Stimulated activated CD4-positive, alpha-beta T cell treated with anti-CD3 and anti-CD28 coated beads, Interleukin-12 subunit alpha, Interleukin-12 subunit beta, amount 100 ng/mL, for 48 hours (primary cell): ENCODE measurements at regions not wholly inside any gene's neighbourhood (a gene's known extent, or its start where the extent isn't known, plus 50 kb on each side); places are given as distances from the start of the nearest gene placed in this dataset.
"Not testable (repeated sequence)": the region's sequence is repeated elsewhere in the genome, so short reads cannot be mapped to it uniquely, and the experiment has no call there.

Experiments used
- DNase-seq, 3 donors: peaks; one replicate each; pipeline ENCODE4 v3.0.0-alpha.2; 2020; ENCODE audit warnings: low read depth in 2 of 3, low spot score in 1 of 3

GRCh38 chr21:28035692-28036091 is 957.0 kb downstream of the LTN1 start:
- DNase-seq, result not testable (repeated sequence)

GRCh38 chr21:28034916-28035315 is 957.8 kb downstream of the LTN1 start:
- DNase-seq, result not testable (repeated sequence)

- not testable (repeated sequence) for DNase-seq
Measured at GRCh38 chr21:28034334-28034733, 958.3 kb downstream of the LTN1 start.

DNA sequence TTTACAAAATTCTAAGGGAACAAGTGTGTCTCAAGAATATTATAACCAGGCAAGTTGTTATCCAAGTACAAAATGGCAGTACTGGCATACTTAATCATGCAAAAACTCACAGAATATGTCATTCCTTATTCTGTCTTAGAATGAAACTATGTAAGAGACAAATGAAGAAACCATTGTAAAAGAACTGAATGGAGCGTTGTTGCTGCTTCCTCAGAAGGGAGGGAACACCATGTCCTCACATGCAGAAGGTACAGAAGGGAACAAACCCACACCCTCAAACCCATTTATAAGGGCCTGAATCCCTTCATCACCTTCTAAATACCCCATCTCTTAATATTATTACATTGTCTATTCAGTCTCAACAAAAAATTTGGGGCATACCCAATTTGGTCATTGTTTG is 960.0 kb downstream of the LTN1 start:
- DNase-seq, result not testable (repeated sequence)

- DNase-seq, result not testable (repeated sequence)
Measured at GRCh38 chr21:28031066-28031465, 961.6 kb downstream of the LTN1 start.

DNA sequence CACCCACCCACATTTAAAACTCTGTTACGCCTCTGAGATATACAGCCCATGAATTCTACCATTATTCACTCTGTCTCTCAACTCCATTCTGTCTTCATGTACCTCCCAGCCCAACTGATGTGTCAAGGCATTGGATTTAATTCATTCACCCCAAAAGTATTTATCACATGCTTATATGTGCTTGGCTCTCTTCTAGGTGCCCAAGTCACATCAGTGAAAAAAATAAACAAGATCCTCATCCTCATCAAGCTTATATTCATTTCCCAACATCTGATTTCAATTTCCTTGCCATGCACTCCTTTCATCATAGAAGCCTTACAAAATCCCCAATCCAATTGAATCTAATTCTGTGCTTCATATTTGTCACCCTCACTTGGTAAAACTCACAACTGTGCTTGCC is 967.6 kb downstream of the LTN1 start:
- no peak for DNase-seq

DNA sequence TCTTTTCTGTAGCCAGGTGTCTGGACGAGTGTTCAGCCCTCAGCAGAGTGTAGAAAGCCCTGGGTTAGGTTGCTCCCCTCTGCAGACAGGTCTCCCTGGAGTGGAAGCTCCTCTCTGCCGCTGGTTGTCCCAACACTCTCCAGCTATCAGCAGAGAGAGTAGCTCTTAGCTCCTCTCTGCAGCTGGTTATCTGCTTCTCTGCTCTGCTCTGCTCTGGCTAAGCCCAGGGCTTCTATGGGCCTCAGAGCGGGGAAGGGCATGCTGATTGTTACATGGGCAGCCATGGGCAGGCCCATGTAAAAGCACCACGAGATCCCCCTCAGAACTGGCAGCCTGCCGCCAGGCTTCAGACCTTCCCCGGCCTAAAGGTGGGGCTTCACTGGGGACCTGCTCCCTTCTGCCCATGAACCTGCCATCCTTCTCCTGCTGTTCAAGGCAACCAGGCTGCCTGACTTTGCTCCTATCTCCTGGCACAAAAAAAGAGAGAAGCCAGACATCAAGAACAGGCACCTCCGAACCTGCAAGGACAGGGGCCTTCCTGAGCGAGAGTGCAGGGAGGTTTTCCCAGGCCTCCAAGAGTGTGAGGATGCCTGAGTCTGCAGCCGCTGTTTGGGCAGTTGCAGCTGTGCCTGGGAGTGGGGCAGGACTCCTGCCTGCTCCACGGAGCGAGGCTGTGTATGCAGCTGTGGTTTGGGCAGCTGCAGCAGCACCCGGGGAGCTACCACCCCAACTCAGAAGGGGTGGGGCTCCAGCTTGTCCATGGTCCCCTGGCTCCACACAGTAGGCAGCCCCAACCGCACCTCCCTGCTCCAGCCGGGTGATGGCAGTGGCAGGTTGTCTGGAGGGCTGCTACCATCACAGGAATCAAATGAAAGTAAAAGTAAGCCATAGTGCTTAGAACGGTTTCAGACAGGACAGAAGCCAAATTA is 973.7 kb downstream of the LTN1 start:
- no peak for DNase-seq

DNA sequence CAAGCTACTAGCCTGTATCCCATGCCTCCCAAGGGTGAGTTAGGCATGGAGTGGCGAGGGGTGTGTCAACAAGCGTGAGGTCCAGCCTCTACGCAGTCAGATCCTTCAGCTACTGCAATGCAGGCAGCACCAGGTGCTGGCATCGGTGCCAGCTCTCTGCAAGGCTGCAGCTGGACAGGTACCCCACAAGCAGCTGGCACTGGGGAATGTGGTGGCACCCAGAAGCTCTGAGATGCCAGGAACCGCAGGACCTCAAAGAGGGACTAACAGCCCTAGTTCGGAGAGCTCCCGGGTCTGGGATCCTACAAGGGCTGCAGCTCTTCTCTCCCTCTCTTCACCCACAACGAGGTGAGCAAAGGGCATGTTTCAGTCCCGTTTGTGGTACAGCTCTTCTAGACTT is 974.5 kb downstream of the LTN1 start:
- DNase-seq, result no peak

DNA sequence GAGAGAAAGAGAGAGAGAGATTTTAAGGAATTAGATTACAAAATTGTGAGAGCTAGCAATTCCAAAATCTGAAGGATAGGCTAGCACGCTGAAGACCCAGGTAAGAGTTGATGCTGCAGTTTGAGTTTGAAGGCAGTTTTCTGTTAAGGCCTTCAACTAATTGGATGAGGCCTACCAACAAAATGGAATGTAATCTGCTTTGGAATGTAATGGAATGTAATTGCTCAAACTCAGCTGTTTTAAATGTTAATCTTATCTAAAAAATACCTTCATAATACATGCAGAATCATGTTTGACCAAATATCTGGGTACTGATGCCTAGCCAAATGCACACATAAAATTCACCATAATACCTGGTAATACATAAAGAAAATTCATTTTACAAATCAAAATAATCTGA is 976.1 kb downstream of the LTN1 start:
- no peak for DNase-seq

- DNase-seq, result not testable (repeated sequence)
Measured at GRCh38 chr21:28013123-28013522, 979.6 kb downstream of the LTN1 start.

DNA sequence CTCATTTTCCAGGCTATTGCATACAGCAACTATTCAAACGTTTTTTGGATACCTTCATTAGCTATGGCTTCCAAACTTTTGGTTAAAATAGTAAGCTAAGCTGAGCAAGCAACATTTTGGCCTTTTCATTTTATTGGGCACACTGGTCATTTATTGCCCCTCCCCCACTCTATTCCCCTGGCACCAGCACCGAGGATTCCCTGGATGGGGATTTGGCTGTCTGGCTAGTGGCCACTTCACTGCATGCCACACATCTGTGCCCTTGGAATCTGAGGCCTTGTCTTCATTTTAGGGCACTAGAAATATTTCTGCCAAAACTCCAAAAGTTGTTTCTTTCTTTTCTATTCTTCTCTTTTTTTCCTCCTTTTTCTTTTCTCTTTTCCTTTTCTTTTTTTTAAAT is 980.7 kb downstream of the LTN1 start:
- not testable (repeated sequence) for DNase-seq

DNA sequence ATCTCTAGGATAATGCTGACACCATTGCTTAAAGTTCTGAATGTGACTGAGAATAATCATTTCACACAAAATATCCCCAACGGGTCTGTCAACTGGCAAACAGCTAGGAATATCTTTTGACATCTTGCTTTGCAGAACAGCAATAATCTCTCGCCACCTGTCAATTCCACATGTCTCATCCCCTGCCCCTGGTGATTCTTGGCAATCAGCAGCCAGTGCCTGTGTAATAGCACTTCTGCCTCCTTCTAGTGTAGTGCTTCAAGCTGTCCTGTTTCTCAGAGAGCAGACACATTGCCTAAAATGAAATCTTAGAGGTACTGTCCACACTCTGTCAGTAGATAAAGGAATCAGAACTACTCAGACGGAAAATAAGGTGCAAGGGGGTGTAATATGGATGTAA is 984.4 kb downstream of the LTN1 start:
- DNase-seq, result not testable (repeated sequence)

DNA sequence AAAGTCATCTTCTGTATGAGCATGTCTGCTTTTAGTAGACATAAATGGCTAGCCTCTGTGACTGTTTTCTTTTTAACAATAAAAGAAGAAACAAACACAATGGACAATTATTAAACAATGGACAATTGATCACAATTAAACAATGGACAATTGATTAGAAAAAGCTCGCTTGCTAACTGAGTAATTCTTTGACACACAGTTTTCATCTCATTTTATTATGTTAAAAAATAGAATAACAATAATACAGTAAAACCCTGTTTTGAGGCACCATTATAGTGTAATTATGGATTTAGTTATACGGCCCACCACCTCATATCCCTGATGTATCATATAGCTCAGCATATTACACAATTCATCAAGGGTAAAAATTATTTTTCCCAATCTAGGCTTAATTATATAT is 989.0 kb downstream of the LTN1 start:
- not testable (repeated sequence) for DNase-seq

- not testable (repeated sequence) for DNase-seq
Measured at GRCh38 chr21:27996906-27997305, 995.8 kb downstream of the LTN1 start.

GRCh38 chr21:27984663-27985325 is 1007.9 kb downstream of the LTN1 start:
- not testable (repeated sequence) for DNase-seq

- DNase-seq, result not testable (repeated sequence)
Measured at GRCh38 chr21:27979446-27979845, 1012.6 kb upstream of the ADAMTS5 start.

DNA sequence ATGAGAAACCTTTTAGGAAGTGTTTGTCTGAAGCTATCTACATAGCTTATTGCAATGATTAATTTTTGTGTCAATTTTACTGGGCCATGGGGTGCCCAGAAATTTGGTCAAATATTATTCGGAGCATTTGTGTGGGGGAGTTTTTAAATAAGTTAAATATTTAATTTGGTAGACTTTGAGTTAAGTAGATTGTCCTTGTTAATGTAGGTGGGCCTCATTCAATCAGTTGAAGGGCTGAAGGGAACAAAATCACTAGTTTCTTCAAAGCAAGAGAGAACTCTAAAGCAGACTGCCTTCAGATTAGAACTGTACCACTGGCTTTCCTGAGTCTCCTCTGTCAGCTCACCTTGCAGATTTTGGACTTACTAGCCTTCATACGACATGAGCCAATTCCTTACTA is 1008.6 kb upstream of the ADAMTS5 start:
- no peak for DNase-seq

GRCh38 chr21:27974152-27974551 is 1007.3 kb upstream of the ADAMTS5 start:
- DNase-seq, result not testable (repeated sequence)

DNA sequence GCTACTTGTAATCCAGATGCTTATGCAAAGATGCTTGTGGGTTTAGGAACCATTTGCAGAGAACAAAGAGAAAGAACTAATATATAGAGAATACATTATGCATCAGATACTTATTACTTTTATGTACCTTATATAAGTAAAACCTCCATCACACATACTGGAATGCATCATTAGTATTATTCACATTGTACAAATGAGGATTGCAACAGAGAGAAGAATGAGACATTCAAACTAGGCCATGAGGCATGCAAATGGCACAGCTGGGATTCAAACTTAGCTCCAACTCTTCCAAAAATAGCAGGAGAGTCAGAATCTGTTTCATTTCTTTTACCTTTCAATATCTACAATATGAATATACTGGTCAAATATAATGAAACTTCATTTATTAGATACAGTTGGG is 1001.4 kb upstream of the ADAMTS5 start:
- DNase-seq, result not testable (repeated sequence)

GRCh38 chr21:27954543-27955165 is 987.8 kb upstream of the ADAMTS5 start:
- no peak for DNase-seq

GRCh38 chr21:27953340-27954045 is 986.6 kb upstream of the ADAMTS5 start:
- DNase-seq, result no peak
